IMR-90 (cell line): ENCODE measurements at regions not wholly inside any gene's neighbourhood (a gene's known extent, or its start where the extent isn't known, plus 50 kb on each side); places are given as distances from the start of the nearest gene placed in this dataset.

Source experiments
- ATAC-seq: fragments of 200-7000 bp; cut with Tn5 transposase; 2 replicates; pipeline ENCODE4 v1.9.1; 2020; ENCODE audit warnings: low read depth, mild to moderate bottlenecking, moderate library complexity
- BruUV-seq: library from RNA; stranded (reverse); fragments of 400-500 nt; replicated peaks from 2 replicates; lab custom pipeline; 2021; lab: Mats Ljungman, UMichigan
- CTCF ChIA-PET: fragments of 300-600 bp; formaldehyde crosslinking; extraction: SDS; loops from one replicate; lab custom pipeline; 2021; ENCODE audit warnings: antibody characterized with exemption; lab: Yijun Ruan, JAX
- POLR2A ChIA-PET: fragments of 300-600 bp; sonication (Branson Sonifier 250); formaldehyde crosslinking; loops from one replicate; lab custom pipeline; 2022; ENCODE audit warnings: antibody characterized with exemption; ENCODE audit not compliant: unreplicated experiment; lab: Charles Lee
- DNase-seq: peaks from one replicate; pipeline ENCODE4 v3.0.0; 2013
- H2AFZ ChIP-seq: replicated peaks from 2 replicates; pipeline ENCODE3; 2013; ENCODE audit warnings: low read length, mild to moderate bottlenecking; ENCODE audit not compliant: poor library complexity
- H2AK5ac ChIP-seq: 2 replicates; pipeline ENCODE4 v1.6.1; 2013; ENCODE audit warnings: low read depth, low read length, inconsistent platforms
- H2AK9ac ChIP-seq: replicated peaks from 2 replicates; pipeline ENCODE3; 2013; ENCODE audit warnings: mild to moderate bottlenecking, low read depth, low read length, moderate library complexity; ENCODE audit not compliant: poor library complexity
- H2BK120ac ChIP-seq: 2 replicates; pipeline ENCODE4 v1.6.1; 2013; ENCODE audit warnings: low read depth, low read length, inconsistent platforms
- H2BK15ac ChIP-seq: 3 replicates; pipeline ENCODE4 v1.6.1; 2013; ENCODE audit warnings: low read depth, low read length, inconsistent platforms
- H2BK20ac ChIP-seq: 2 replicates; pipeline ENCODE4 v1.6.1; 2013; ENCODE audit warnings: low read depth, mild to moderate bottlenecking, inconsistent platforms, low read length, moderate library complexity
- H2BK5ac ChIP-seq: 2 replicates; pipeline ENCODE4 v1.6.1; 2013; ENCODE audit warnings: mild to moderate bottlenecking, low read depth, low read length, inconsistent platforms; ENCODE audit not compliant: poor library complexity, severe bottlenecking
- H3K14ac ChIP-seq: replicated peaks from 2 replicates; pipeline ENCODE4 v1.6.1; 2013; ENCODE audit warnings: low read depth, low read length, inconsistent platforms
- H3K18ac ChIP-seq: 2 replicates; pipeline ENCODE4 v1.6.1; 2013; ENCODE audit warnings: low read depth, low read length, control low read depth
- H3K23ac ChIP-seq: 2 replicates; pipeline ENCODE4 v1.6.1; 2013; ENCODE audit warnings: low read depth, low read length, inconsistent platforms
- H3K27ac ChIP-seq: 2 replicates; pipeline ENCODE4 v1.5.1; 2013; ENCODE audit warnings: mild to moderate bottlenecking, control low read depth, low read length; ENCODE audit not compliant: insufficient read depth
- H3K27me3 ChIP-seq: 2 replicates; pipeline ENCODE4 v1.6.1; 2013; ENCODE audit warnings: low read length; ENCODE audit not compliant: control insufficient read depth, insufficient read depth
- H3K36me3 ChIP-seq: 2 replicates; pipeline ENCODE4 v1.6.1; 2013; ENCODE audit warnings: low read length, mixed read lengths; ENCODE audit not compliant: control insufficient read depth, insufficient read depth
- H3K4ac ChIP-seq: 2 replicates; pipeline ENCODE4 v1.6.1; 2013; ENCODE audit warnings: low read depth, low read length, inconsistent platforms
- H3K4me1 ChIP-seq: 2 replicates; pipeline ENCODE4 v1.6.1; 2013; ENCODE audit warnings: low read length, mixed read lengths; ENCODE audit not compliant: control insufficient read depth, insufficient read depth
- H3K4me2 ChIP-seq: 2 replicates; pipeline ENCODE4 v1.6.1; 2013; ENCODE audit warnings: low read depth, mild to moderate bottlenecking, control low read depth, low read length, moderate library complexity
- H3K4me3 ChIP-seq: 2 replicates; pipeline ENCODE4 v1.5.1; 2013; ENCODE audit warnings: low read depth, mild to moderate bottlenecking, control low read depth, low read length, moderate library complexity; ENCODE audit not compliant: insufficient read depth
- H3K56ac ChIP-seq: 2 replicates; pipeline ENCODE4 v1.6.1; 2013; ENCODE audit warnings: low read length, inconsistent platforms; ENCODE audit not compliant: insufficient read depth; ENCODE audit errors: extremely low read depth
- H3K79me1 ChIP-seq, 2 experiments: 2 replicates each; pipeline ENCODE4 v1.6.1; 2013; ENCODE audit warnings: low read length in 2 of 2, inconsistent platforms in 1 of 2, low read depth in 1 of 2
- H3K9ac ChIP-seq: 2 replicates; pipeline ENCODE4 v1.6.1; 2013; ENCODE audit warnings: low read depth, low read length, control low read depth
- H3K9me1 ChIP-seq: 2 replicates; pipeline ENCODE4 v1.6.1; 2013; ENCODE audit warnings: low read length, inconsistent platforms; ENCODE audit not compliant: insufficient read depth
- H3K9me3 ChIP-seq: 2 replicates; pipeline ENCODE4 v1.6.1; 2013; ENCODE audit warnings: low read length; ENCODE audit not compliant: control insufficient read depth, insufficient read depth
- H4K20me1 ChIP-seq: 2 replicates; pipeline ENCODE4 v1.6.1; 2013; ENCODE audit warnings: low read length, inconsistent platforms; ENCODE audit not compliant: insufficient read depth
- H4K5ac ChIP-seq: 2 replicates; pipeline ENCODE4 v1.6.1; 2013; ENCODE audit warnings: mild to moderate bottlenecking, low read depth, low read length, control low read depth
- H4K8ac ChIP-seq, 2 experiments: 2 replicates each; pipeline ENCODE4 v1.6.1; 2013; ENCODE audit warnings: low read depth in 2 of 2, low read length in 2 of 2, control low read depth in 1 of 2, inconsistent platforms in 1 of 2
- H4K91ac ChIP-seq: 2 replicates; pipeline ENCODE4 v1.6.1; 2013; ENCODE audit warnings: low read depth, low read length, inconsistent platforms; ENCODE audit not compliant: insufficient read depth
- BHLHE40 ChIP-seq: fragments of 150-350 bp; IDR thresholded peaks from 2 replicates; pipeline ENCODE4 v1.6.1; 2016; ENCODE audit warnings: mild to moderate bottlenecking, low read depth, low read length
- CEBPB ChIP-seq: IDR thresholded peaks from 2 replicates; pipeline ENCODE4 v1.6.1; 2012; ENCODE audit warnings: low read depth, low read length, improper control_type of control experiment
- CHD1 ChIP-seq: IDR thresholded peaks from 2 replicates; pipeline ENCODE4 v1.6.1; 2012; ENCODE audit warnings: low read depth, low read length, improper control_type of control experiment
- CTCF ChIP-seq: conservative IDR thresholded peaks from 2 replicates; pipeline ENCODE4 v1.5.1; 2012; ENCODE audit warnings: mild to moderate bottlenecking, low read depth, low read length, improper control_type of control experiment
- ELK1 ChIP-seq: fragments of 150-350 bp; IDR thresholded peaks from 2 replicates; pipeline ENCODE4 v1.6.1; 2016; ENCODE audit warnings: low read depth, mild to moderate bottlenecking, low read length, moderate library complexity, borderline replicate concordance
- FOS ChIP-seq: fragments of 150-350 bp; IDR thresholded peaks from 2 replicates; pipeline ENCODE4 v1.6.1; 2016; ENCODE audit warnings: low read depth, low read length
- MAFK ChIP-seq: IDR thresholded peaks from 2 replicates; pipeline ENCODE4 v1.6.1; 2012; ENCODE audit warnings: low read depth, low read length, improper control_type of control experiment
- MAZ ChIP-seq: IDR thresholded peaks from 2 replicates; pipeline ENCODE4 v1.6.1; 2012; ENCODE audit warnings: low read depth, mild to moderate bottlenecking, low read length, improper control_type of control experiment, moderate library complexity, borderline replicate concordance
- MXI1 ChIP-seq: IDR thresholded peaks from 2 replicates; pipeline ENCODE4 v1.6.1; 2012; ENCODE audit warnings: low read depth, mild to moderate bottlenecking, low read length, moderate library complexity, borderline replicate concordance
- NFE2L2 ChIP-seq: fragments of 150-350 bp; IDR thresholded peaks from 2 replicates; pipeline ENCODE4 v1.6.1; 2016; ENCODE audit warnings: low read depth, mild to moderate bottlenecking, low read length
- POLR2A ChIP-seq: IDR thresholded peaks from 2 replicates; pipeline ENCODE4 v1.6.1; 2012; ENCODE audit warnings: mild to moderate bottlenecking, low read depth, low read length
- RAD21 ChIP-seq: IDR thresholded peaks from 2 replicates; pipeline ENCODE4 v1.6.1; 2012; ENCODE audit warnings: low read length, improper control_type of control experiment
- RCOR1 ChIP-seq: IDR thresholded peaks from 2 replicates; pipeline ENCODE4 v1.6.1; 2012; ENCODE audit warnings: mild to moderate bottlenecking, low read length, improper control_type of control experiment; ENCODE audit not compliant: insufficient replicate concordance
- RFX5 ChIP-seq: IDR thresholded peaks from 2 replicates; pipeline ENCODE4 v1.8.0; 2012; ENCODE audit warnings: low read depth, mild to moderate bottlenecking, low read length, moderate library complexity
- SMC3 ChIP-seq: fragments of 150-350 bp; IDR thresholded peaks from 2 replicates; pipeline ENCODE4 v1.6.1; 2016; ENCODE audit warnings: low read depth, mild to moderate bottlenecking, antibody characterized with exemption, low read length, moderate library complexity
- USF2 ChIP-seq: fragments of 150-350 bp; IDR thresholded peaks from 2 replicates; pipeline ENCODE4 v1.6.1; 2017; ENCODE audit warnings: mild to moderate bottlenecking, antibody characterized with exemption, low read length, low read depth
- WGBS, 2 experiments: methylation state at CpG; one replicate each; pipeline versions ENCODE4 v1.1.5 to v1.1.7; 2013; ENCODE audit warnings: missing lambda C conversion rate in 2 of 2; ENCODE audit not compliant: insufficient read length in 1 of 2; ENCODE audit errors: extremely low coverage in 2 of 2; 5-methylcytosine and 5-hydroxymethylcytosine counted together
- dilution Hi-C: fragments of 300-500 bp; cut with HindIII; formaldehyde crosslinking; loops from one replicate; pipeline ENCODE4 v1.14.3; 2018; ENCODE audit warnings: low sequenced_read_pairs; ENCODE audit not compliant: unreplicated experiment
- in situ Hi-C: fragments of 300-500 bp; cut with MboI; formaldehyde crosslinking; loops from 3 replicates; pipeline ENCODE4 v1.14.3; 2019; ENCODE audit warnings: low sequenced_read_pairs, inconsistent platforms, mixed read lengths
- intact Hi-C: fragments of 100-400 bp; cut with micrococcal nuclease; formaldehyde crosslinking; loops from 2 replicates; pipeline ENCODE4 v1.10.0; 2022

GRCh38 chr13:44003481-44003880 is 123.8 kb downstream of the LACC1 start:
- H3K36me3 ChIP-seq, result no peaks in the 10 kb centered on the region
- in situ Hi-C loops (no loop called here), dilution Hi-C loops (no loop called here)

More at GRCh38 chr13:44003481-44003880, 123.8 kb downstream of the LACC1 start:
- DNase-seq (no peak), ATAC-seq (no peak)
- BruUV-seq, result no TSS peak
- no peak overlapping the region for H2BK15ac ChIP-seq
- H3K14ac ChIP-seq, result no peak overlapping the region
- intact Hi-C loops, result no loop called here
- no peak for TF ChIP-seq ELK1
- no peak for TF ChIP-seq POLR2A
- no peak for TF ChIP-seq MAFK
- TF ChIP-seq CTCF, result no peak
- no peak for TF ChIP-seq USF2
- TF ChIP-seq CHD1, result no peak
- TF ChIP-seq FOS, result no peak
- TF ChIP-seq RFX5, result no peak
- TF ChIP-seq MAZ, result no peak
- no peak for TF ChIP-seq SMC3
- TF ChIP-seq CEBPB, result no peak
- TF ChIP-seq RCOR1, result no peak
- no peak for TF ChIP-seq MXI1
- TF ChIP-seq NFE2L2, result no peak
- TF ChIP-seq BHLHE40, result no peak
- TF ChIP-seq RAD21, result no peak
- H3K4me2 ChIP-seq, result no peak overlapping the region
- no peak overlapping the region for H4K8ac ChIP-seq
- H3K4me3 ChIP-seq, result no peak overlapping the region
- H4K20me1 ChIP-seq, result no peaks in the 10 kb centered on the region
- H4K5ac ChIP-seq, result no peak overlapping the region
- no peak overlapping the region for H2AFZ ChIP-seq
- no peak overlapping the region for H3K9ac ChIP-seq
- H2AK5ac ChIP-seq, result no peak overlapping the region
- CTCF ChIA-PET, result no interaction called here
- no peak overlapping the region for H2BK20ac ChIP-seq
- no peak overlapping the region for H2BK120ac ChIP-seq
- H3K56ac ChIP-seq, result no peak overlapping the region
- no CpG with 5 or more reads among the region's 2 CpGs for WGBS, 2 experiments
- no peak overlapping the region for H4K91ac ChIP-seq
- H3K79me1 ChIP-seq, result no peaks in the 10 kb centered on the region
- H3K23ac ChIP-seq, result no peak overlapping the region
- H3K18ac ChIP-seq, result no peak overlapping the region
- H3K9me1 ChIP-seq, result peaks cover 2% of the 10 kb centered on the region; the same call in 1 of the 2 replicates
- H3K27ac ChIP-seq, result no peak overlapping the region
- peaks cover 2% of the 10 kb centered on the region; the same call in 1 of the 2 replicates for H3K9me3 ChIP-seq
- H3K4me1 ChIP-seq, result peaks cover 1% of the 10 kb centered on the region; the same call in 1 of the 2 replicates
- no peak overlapping the region for H3K4ac ChIP-seq
- no peak overlapping the region for H2BK5ac ChIP-seq
- POLR2A ChIA-PET, result no interaction called here
- peaks cover 4% of the 10 kb centered on the region for H3K27me3 ChIP-seq
- H2AK9ac ChIP-seq, result no peak overlapping the region
